GM21367 (cell line): ENCODE measurements at regions not wholly inside any gene's neighbourhood (a gene's known extent, or its start where the extent isn't known, plus 50 kb on each side); places are given as distances from the start of the nearest gene placed in this dataset.
"Not testable (repeated sequence)": the region's sequence is repeated elsewhere in the genome, so short reads cannot be mapped to it uniquely, and the experiment has no call there.

Source experiments
- ATAC-seq: cut with Tn5 transposase; IDR thresholded peaks from one replicate; pipeline ENCODE4 v1.9.1; 2021; ENCODE audit not compliant: unreplicated experiment

DNA sequence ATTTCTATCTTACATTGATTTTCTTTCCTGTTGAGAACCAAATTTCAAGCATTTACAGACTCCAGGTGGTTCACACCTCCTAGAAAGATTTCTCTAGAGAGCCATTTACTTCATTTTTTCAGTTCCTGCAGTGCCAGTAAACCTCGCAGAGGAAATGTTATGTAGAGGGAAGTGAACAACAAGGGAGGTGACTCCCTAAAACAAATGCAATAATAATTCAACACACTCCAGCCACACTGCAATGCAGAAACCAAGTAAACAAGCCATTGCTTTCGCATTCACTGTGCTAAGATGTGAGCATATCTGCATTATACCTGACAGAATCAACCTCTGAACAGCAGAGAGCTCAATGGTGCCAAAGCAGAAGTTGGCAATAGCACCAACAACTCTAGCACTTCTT, 215.1 kb downstream of the RBM26 start:
- peak; percentile 45 for ATAC-seq

DNA sequence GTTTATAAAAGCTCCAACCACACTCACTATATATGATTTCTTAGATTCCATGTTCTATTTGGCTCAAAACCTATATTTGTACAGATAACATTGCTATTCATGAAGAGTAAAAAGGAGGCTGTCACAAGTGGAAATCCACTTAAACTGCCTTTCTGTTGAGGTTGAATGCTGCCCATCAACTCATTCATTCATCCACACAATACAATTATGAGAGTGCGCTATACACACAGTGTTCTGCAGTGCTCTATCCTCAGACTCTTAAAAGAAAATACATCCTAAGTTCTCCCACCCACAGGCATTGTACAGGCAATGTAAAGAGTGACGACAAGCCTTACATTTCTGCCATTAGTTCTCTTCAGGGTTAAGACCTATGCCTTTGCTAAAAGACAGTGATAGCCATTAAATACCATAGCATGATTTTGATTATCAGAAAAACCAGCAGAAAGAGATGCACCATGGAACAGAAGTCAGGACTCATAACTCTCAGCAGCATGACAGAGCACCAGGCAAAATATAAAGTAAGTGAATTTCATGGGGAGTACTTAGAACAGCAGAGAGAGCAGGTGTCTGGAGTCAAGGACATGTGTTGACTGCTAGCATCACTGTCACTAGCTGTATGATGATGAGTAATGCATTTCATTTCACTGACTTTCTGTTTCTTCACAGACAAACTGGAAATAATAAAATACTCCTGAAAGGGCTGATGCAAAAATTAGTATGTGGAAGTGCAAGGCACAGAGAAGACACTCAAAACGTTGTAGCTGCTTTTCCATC, 218.0 kb downstream of the RBM26 start:
- no peak for ATAC-seq

DNA sequence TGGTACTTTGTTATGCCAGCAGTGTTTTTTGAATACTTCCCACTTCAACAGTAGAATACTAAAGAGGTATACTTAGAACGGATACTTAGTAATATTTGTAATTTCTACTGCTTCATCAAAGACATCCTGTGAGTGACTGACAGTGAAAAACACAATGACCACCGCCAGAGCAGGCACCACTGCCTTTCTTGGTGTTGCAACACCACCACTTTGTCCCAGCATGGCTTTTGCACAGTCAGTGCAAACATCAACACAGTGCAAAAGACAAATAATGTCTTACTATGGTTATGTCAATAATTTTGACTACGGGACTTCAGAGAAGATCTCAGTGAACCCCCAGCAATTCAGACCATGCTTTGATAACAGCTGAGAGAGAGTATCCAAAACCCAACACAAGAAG, 220.5 kb downstream of the RBM26 start:
- ATAC-seq = no peak

DNA sequence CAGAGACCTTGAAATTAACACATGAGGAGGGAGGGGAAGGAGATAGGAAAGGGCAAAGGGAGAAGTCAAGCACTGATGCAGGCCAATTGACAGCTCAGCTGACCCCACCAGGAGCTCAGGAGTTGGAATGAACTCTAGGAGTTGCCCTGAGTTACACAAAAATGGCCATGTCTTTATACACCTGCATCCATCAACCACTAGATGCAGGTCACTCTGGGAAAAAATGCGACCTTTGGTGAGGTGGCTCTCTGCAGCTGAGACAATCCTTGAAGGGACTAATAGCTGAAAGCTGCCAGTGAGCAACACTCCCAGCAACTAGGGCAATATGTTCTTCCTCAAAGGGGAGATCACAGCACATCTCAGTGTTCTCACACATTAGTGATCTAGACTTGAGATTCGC, 222.8 kb downstream of the RBM26 start:
- no peak for ATAC-seq

DNA sequence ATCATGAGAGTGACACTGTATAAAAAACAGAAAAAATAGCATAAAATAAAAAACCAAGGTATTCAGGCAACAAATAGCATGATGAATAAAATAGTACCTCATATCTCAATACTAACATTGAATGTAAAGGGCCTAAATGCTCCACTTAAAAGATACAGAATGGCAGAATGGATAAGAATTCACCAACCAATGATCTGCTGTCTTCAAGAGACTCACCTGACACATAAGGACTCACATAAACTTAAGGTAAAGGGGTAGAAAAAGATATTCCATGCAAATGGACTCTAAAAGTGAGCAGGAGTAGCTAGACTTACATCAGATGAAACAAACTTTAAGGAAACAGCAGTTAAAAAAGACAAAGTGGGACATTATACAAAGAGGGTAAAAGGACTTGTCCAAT, 232.4 kb downstream of the RBM26 start:
- ATAC-seq = not testable (repeated sequence)

DNA sequence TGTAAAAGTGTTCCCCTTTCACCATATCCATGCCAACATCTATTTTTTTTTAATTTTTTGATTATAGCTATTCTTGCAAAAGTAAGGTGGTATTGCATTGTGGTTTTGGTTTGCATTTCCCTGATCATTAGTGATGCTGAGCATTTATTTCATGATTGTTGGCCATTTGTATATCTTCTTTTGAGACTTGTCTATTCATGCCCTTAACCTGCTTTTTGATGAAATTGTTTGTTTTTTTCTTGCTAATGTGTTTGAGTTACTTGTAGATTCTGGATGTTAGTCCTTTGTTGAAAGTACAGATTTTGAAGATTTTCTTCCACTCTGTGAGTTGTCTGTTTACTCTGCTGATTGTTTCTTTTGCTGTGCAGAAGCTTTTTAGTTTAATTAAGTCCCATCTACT, 233.1 kb downstream of the RBM26 start:
- not testable (repeated sequence) for ATAC-seq

DNA sequence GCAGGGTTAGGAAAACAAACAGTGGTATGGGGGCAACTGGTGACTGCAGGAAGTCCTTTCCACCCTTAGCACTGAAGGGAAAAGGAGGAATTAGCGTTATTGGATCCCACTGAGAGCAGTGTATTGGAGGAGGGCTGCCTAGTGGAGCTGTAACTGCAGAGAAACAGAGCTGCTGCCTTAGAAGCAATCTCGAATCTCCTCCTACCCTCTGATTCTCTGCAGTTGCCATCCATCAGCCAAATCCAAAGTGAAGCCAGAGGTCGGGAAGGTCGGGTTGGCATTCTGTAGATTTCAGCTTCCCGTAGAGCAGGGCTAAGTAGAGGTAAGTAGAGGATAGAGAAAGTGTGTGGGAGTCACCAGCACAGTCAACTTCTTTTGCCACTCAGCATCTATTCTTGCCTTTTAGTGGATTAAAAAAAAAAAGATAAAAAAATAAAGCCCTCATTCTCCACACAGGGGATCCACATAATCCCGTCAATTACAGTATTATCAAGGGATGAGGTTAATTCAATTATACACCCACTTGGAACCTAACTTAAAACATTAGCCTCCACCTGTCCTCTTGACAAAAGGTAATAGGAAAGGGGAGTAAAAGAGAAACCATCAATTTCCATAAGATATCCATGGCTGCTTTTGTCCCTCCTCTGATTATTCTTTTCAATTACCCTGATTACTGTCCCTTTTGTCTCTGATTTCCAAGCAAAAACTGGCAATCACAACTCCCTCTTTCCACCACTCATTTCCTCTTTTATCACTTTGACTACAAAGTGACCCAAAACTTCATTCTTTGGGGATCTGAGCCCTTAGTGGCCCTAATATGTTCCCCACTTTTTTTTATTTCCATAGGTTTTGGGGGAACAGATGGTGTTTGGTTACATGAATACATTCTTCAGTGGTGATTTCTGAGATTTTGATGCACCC, 234.7 kb downstream of the RBM26 start:
- no peak for ATAC-seq

DNA sequence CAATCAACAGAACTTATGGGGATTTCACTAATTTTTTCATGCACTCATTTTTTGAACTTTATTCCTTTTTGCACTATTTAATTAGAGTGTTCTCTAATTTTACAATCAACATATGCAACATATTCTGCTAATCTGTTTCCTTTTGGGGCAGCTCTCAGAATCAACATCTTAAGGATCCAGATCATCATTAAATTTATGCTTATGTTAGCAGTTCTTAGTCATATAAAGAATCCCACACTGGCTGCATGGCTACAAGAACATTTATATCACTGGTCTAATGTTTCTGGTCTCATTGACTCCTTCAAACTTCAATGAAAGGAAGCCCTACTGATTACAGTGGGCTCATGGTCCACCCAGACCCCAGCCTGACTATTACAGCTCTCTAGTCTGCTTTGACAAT, 245.2 kb downstream of the RBM26 start:
- ATAC-seq = no peak

- no peak for ATAC-seq
Observed at GRCh38 chr13:79155883-79156282, 250.2 kb downstream of the RBM26 start.

DNA sequence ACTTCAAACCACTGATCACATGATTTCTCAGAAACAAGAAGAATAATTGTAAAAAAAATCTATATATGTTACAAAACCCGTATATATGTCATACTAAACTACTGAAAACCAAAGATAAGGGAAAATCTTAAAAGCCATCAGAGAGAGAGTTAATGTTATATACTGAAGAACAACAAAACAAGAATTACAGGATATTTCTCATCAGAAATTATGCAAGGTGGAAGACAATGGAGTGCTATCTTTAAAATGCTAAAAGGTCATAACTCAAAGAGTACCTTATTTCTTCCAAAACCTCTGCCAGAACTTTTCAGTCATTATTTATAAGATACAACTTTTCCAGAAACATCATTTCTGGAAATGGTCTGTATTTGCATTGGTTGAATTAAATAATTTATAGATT, 256.8 kb downstream of the RBM26 start:
- no peak for ATAC-seq

- ATAC-seq = no peak
Observed at GRCh38 chr13:79141082-79141481, 265.0 kb downstream of the RBM26 start.

DNA sequence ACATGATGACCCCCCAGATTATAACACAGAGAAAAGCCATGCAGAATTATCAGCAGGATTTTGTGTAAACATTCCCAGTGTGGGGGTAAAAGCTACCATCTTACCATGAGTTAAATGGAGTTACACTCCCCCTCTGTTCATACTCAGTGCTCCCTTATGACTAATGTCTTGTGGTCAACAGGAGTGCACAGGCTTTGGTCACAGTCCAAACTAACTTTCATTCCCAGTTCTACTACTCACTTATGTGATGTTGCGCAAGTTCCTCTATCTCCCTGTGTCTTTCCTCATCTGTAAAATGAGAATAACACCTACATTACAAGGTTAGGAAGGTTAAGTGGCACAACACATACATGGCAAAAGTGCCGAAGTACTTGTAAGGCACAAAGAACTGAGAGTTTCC, 277.9 kb downstream of the RBM26 start:
- no peak for ATAC-seq

- no peak for ATAC-seq
Observed at GRCh38 chr13:79126706-79127105, 279.3 kb downstream of the RBM26 start.

DNA sequence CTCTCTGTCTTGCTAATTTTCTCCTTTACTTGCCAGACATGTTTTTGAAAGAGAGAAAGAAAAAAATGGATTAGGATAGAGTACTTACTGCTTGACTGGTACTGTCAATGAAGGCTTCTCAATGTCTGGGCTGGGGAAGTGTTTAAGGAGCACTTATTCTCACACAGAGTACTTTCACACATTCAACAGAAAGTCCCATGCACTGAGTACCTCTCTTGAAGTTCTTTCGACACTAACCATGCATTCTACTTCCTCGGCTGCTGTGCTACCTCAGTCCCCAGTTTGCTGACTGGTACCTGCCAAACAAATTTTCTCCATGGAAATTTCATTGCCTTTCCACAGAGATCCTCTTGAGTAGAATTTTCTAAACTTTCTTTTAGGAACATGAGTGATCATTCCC, 281.9 kb downstream of the RBM26 start:
- ATAC-seq = no peak

- ATAC-seq = no peak
Observed at GRCh38 chr13:79121286-79121685, 284.8 kb downstream of the RBM26 start.

GRCh38 chr13:79119578-79120107, 286.4 kb downstream of the RBM26 start:
- no peak for ATAC-seq

DNA sequence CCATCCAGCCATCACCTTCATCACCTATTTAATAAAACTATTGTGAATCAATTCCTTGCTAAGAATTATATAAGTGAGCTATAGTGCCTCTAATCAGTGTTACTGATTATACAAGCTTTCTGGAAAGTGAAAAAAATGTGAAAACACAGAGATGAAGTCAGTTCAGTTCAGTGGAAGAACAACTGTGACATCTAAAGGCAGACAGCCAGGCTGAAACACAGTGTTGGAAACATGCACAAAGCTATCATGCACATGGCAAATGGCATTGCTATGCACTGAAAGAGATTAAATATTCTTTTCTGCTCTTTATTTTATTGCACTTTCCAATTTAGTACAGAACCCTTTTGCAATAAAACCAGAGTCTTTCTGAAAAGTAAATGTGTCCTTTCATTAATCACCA, 294.0 kb downstream of the RBM26 start:
- ATAC-seq = no peak

DNA sequence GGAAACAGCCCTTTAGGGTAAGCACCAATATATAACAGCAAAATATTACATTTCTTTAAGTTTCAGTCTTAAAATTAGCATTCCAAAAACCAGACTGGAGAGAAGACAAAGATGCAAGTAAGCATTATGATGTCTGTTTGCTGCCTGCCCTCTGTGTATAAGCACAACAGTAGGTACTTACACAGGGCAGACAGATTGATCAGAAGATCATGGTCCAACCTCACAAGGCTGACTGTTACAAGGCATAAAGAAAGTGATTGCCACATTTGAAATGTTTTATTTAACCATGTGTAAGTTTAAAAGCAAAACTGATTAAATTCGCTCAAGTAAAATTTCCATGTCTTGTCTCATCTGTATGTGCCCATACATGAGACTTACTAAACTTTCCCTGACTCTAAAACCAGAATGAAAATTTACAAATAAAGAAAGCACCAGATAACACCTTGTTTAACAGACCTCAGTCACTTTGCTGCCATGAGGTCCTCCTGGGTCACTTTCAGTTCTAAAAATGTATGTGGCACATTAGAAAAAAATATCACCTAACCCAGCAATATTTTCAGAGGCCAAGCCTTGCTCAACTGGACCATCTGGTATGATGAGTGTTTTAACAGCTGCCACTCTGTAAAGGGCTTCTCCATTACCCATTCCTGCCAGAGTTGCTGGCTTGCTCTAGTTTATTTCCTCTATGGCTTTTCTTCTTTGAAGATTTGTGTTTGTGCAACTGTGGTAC, 297.0 kb downstream of the RBM26 start:
- ATAC-seq = peak; percentile 81

DNA sequence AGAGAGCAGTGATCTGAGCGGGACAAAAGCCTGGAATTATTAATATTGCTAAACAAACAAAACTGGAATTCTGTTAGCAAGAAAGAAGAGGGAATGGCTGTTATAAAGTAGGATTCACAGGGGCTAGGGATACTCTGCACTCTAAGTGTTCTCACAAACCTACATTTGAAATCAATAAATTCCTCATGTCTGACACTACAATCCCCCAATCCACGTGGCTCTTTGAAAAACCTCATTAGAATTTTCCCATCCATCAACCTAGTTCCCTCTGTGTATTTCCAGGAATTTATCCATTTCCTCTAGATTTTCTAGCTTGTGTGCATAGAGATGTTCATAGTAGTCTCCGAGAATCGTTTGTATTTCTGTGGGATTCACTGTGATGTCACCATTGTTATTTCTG, 307.5 kb downstream of the RBM26 start:
- no peak for ATAC-seq

GRCh38 chr13:79097201-79097600, 308.9 kb downstream of the RBM26 start:
- ATAC-seq = no peak

DNA sequence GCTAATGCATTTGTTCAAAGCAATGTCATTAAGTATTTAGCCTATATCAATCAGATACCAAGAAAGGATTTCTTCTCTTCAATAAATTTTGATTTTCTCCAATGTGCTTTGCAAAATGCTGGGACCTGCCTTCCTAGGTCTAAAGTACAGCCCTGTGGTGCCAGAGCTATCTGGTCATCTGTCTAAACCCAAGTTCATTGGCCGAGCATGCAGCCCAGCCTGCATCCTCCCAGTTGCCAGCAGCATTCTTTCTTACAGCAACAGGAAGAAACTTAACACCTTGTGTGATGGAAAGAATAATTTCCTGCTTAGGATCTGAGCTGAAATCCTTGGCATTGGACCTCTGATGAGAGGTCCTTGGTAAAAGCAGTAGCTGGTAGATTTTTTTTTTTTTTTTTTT, 310.0 kb downstream of the RBM26 start:
- ATAC-seq = no peak
